ENCODE measurements at regions not wholly inside any gene's neighbourhood (a gene's known extent, or its start where the extent isn't known, plus 50 kb on each side); places are given as distances from the start of the nearest gene placed in this dataset.

DNA sequence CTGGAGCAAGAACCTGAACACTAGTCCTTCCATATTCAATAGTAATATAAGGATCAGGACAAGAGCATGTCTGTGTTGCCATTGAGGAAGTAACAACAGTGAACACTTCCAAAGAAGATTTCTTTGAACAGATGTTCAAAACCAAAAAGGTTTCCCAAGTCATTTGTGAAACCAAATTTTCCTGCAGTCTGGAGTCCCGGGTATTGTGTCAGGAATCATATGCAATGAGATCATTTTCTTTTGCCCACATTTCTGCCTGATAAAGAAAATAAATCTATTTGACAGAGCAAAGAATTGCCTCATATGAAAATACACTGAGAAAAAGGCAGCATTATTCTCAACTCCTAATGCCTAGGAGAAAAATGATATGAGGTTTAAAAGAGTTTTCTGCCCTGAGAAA is 151.7 kb downstream of the SNX18 start:
- TF ChIP-seq, protein P1, sequence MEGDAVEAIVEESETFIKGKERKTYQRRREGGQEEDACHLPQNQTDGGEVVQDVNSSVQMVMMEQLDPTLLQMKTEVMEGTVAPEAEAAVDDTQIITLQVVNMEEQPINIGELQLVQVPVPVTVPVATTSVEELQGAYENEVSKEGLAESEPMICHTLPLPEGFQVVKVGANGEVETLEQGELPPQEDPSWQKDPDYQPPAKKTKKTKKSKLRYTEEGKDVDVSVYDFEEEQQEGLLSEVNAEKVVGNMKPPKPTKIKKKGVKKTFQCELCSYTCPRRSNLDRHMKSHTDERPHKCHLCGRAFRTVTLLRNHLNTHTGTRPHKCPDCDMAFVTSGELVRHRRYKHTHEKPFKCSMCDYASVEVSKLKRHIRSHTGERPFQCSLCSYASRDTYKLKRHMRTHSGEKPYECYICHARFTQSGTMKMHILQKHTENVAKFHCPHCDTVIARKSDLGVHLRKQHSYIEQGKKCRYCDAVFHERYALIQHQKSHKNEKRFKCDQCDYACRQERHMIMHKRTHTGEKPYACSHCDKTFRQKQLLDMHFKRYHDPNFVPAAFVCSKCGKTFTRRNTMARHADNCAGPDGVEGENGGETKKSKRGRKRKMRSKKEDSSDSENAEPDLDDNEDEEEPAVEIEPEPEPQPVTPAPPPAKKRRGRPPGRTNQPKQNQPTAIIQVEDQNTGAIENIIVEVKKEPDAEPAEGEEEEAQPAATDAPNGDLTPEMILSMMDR (conservative IDR thresholded peaks at IDR 0.05; ENCODE audit: low read length): no peak
- no peak for TF ChIP-seq EZH2phosphoT487 (IDR thresholded peaks at IDR 0.05; ENCODE audit: borderline replicate concordance)

All from Loucy (cell line).